ENCODE measurements at regions not wholly inside any gene's neighbourhood (a gene's known extent, or its start where the extent isn't known, plus 50 kb on each side); places are given as distances from the start of the nearest gene placed in this dataset.

DNA sequence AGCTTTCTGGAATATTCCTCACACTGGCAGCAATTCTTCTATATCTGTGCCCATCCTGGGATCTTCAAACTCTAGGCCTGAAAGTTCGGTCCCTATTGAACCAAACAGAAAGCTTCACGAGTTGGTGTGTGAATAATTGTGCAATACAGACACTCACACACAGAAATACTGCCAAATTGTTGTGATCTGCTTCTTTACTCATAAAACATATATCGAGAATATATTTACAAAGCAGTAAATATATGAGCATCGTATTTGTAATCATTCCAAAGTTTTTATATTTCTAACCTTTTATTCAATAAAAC is 56.6 kb upstream of the BEX4 start:
- no peak for DNase-seq (ENCODE audit: low spot score)

DNA sequence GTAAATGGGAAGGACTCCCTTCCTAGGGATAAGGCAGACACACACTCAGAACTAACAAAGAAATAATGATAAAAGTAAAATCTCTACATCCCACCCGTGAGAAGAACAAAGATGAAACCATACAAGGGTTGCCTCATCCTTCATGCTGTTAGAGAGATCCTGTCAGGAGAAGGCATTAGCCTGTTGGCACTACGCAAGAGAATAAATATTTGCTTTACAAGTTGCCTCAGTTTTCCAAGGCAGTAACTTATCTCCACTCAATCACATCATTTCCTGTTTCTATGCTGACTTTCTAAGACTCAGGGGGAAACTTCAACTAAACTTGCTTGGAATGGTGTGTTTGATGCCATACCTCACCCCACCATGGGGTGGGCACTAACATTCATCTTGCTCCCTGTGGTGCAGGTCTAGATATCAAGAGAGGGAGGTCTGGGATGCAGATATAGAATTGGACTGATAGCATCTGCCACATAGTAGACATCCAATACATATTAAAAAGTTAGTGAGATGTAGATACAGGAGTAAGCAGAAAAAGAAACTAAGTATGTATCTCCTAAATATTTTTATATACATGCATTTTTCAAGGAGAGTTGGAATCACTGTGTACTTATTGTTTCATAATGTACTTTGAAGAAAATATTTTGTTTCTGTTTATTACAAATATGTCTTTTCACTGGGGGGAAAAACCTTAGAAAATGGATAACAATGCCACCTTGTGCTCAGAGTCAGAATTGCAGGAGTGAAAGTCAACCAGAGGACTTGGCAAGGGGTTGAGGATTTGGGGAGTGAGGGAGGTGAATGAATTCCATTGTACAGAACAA is 57.2 kb upstream of the BEX4 start:
- DNase-seq (ENCODE audit: low spot score): peak; percentile 2

DNA sequence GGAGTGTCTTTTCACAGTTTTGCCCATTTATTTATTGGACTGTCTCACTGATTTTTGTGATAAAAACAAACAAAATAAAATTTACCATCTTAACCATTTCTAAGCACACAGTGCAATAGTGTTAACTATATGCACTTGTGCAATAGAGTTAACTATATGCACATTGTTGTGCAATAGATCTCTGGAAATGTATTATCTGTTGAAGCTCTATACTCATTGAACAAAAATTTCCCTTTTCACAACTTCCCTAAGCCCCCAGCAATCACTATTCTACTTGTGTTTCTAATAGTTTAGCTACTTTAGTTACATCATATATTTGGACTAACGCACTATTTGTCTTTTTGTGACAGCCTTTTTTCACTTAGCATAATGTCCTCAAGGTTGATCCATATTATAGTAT is 59.7 kb upstream of the BEX4 start:
- DNase-seq (ENCODE audit: low spot score): no peak

DNA sequence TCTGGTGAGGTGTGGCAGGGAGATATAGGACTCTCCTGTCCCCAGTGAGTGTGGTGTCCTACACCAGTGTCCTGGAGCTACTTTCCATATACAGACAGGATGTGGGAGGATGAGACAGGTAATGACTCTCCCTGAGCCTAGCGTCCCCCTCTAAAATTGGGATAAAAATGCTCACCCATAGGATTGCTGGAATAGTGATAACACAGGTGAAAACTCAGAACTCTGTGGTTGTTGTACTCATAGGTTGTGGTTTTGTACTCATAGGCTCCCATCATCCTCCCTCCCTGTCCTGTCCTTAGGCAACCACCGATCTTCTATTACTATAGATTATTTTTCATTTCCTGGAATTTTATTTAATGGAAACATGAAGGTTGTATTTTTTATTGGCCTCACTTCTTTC is 60.7 kb upstream of the NXF3 start:
- no peak for DNase-seq (ENCODE audit: low spot score)

DNA sequence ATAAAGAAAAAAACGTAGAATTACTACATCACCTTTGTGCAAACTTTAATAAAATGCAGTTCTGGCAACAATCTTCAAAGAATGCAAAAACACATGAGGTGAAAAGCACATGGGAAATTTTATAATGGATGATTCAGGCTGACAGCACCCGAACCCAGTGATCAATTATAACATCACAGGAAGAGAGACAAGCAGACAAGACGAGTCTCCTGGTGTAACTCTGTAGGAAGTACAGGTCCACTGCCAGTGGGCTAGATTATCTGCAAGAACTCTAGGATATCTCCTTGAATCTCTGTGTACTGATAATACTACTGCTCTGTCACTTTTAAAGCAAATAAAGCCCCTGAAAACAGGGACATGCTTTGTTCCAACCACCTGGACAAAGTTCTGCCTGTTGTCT is 58.9 kb upstream of the NXF3 start:
- no peak for DNase-seq (ENCODE audit: low spot score)

DNA sequence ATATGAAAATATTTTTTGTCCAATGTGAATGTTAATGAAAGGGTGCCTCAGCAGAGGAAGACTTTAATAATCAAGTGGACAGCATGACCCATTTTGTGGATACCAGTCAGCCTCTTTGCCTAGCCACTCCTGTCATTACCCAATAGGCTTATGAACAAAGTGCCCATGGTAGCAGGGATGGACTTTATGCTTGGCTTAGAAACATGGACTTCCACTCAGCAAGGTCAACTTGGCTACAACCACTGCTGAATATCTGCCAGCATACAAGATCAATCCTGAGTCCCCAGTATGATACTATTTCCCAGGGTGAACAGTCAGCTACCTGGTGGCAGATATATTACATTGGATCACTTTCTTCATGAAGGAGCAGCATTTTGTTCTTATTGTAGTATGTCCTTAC is 56.7 kb upstream of the NXF3 start:
- no peak for DNase-seq (ENCODE audit: low spot score)

DNA sequence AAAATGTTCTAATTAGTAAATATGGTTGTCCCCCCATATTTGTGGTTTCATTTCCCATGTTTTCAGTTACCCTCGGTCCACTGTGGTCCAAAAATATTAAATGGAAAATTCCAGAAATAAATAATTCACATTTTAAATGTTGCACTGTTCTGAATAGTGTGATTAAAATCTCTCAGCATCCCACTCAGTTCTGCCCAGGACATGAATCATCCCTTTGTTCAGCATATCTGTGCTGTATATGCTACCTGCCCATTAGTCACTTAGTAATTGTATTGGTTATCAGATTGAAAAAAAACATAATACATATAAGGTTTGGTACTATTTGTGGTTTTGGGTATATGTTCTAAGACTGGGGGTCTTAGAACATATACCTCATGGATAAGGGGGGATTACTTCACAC is 55.1 kb upstream of the NXF3 start:
- no peak for DNase-seq (ENCODE audit: low spot score)
